ENCODE measurements at regions not wholly inside any gene's neighbourhood (a gene's known extent, or its start where the extent isn't known, plus 50 kb on each side); places are given as distances from the start of the nearest gene placed in this dataset.

DNA sequence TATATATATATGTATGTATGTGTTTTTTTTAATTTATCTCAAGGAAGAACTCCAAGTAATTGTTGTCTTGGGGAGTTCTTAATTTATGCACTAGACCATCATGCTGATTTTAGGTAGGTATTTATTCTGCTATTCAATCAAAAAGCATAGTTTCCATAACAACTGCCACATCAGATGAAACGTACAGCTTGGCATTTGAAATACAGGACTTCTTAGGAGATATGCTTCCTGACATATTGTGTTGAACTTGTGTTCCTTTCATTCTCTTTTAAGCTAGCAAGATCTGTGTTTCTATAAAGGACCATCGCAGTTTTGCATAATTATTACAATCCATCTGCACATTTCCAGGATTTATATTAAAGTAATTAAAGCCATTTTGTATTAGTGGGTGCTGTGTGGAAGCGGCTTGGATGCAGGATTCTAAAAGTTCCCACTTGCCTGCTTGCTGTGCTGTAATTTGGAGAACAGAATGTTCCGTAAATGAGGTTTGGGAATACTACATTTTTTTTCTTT lies 343.5 kb upstream of the FANCL start:
- no peak overlapping the region for H3K27ac Mint-ChIP-seq
- no peaks in the 10 kb centered on the region for H3K9me3 Mint-ChIP-seq
- no peak for TF ChIP-seq CTCF (IDR thresholded peaks at IDR 0.05)
- CTCF ChIA-PET, result no interaction called here
- H3K36me3 Mint-ChIP-seq (ENCODE audit: low read depth), result no peaks in the 10 kb centered on the region
- no peaks in the 10 kb centered on the region for H3K9me3 ChIP-seq (ENCODE audit: control insufficient read depth in 1 of 2, insufficient read depth in 1 of 2, low read length in 2 of 2)
- H3K4me3 Mint-ChIP-seq, result no peak overlapping the region
- H3K27me3 Mint-ChIP-seq, result no peaks in the 10 kb centered on the region
- H3K4me3 ChIP-seq (ENCODE audit: low read length), result no peak overlapping the region
- H3K4me1 Mint-ChIP-seq (ENCODE audit: low read depth), result no peaks in the 10 kb centered on the region
- DNase-seq (no peak), ATAC-seq (ENCODE audit: poor library complexity) (no peak)
- H3K4me1 ChIP-seq (ENCODE audit: insufficient read depth, low read length), result no peaks in the 10 kb centered on the region
- POLR2A ChIA-PET, result no interaction called here
- H3K27ac ChIP-seq (ENCODE audit: low read depth in 1 of 2, low read length in 2 of 2), result no peak overlapping the region
- intact Hi-C loops (cut with DNase I, micrococcal nuclease), result no loop called here
- no peaks in the 10 kb centered on the region for H3K27me3 ChIP-seq (ENCODE audit: control insufficient read depth in 1 of 2, insufficient read depth in 2 of 2, low read length in 2 of 2)
- H3K36me3 ChIP-seq (ENCODE audit: insufficient read depth, low read length), result no peaks in the 10 kb centered on the region

DNA sequence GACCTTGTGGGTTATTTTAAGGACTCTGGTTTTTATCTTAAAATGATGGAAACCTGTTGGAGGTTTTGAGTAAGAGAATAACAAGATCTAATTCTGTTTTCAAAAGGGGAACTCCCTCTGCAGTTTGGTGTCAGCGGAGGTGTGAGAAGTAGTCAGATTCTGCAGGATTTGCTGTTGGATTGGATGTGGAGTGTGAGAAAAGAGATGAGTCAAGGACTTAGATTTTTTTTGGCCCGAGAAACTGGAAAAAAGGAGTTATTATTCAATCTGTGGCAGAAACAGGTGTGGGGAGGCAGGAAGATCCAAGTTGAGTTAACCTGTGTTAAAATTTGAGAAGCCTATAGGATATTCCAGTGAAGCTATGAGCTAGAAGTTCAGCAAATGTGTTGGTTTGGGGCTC lies 337.2 kb upstream of the FANCL start:
- ChIA-PET CTCF (no interaction called here), POLR2A (no interaction called here)
- Histone ChIP-seq H3K9me3 (ENCODE audit: control insufficient read depth in 1 of 2, insufficient read depth in 1 of 2, low read length in 2 of 2) (no peaks in the 10 kb centered on the region), H3K36me3 (ENCODE audit: insufficient read depth, low read length) (no peaks in the 10 kb centered on the region), H3K4me3 (ENCODE audit: low read length) (no peak overlapping the region), H3K27ac (ENCODE audit: low read depth in 1 of 2, low read length in 2 of 2) (no peak overlapping the region), H3K27me3 (ENCODE audit: control insufficient read depth in 1 of 2, insufficient read depth in 2 of 2, low read length in 2 of 2) (no peaks in the 10 kb centered on the region), H3K4me1 (ENCODE audit: insufficient read depth, low read length) (no peaks in the 10 kb centered on the region)
- no peak for DNase-seq
- TF ChIP-seq CTCF (IDR thresholded peaks at IDR 0.05), result no peak
- no peak overlapping the region for H3K27ac Mint-ChIP-seq
- peaks cover 6% of the 10 kb centered on the region for H3K27me3 Mint-ChIP-seq
- H3K9me3 Mint-ChIP-seq, result no peaks in the 10 kb centered on the region
- H3K4me1 Mint-ChIP-seq (ENCODE audit: low read depth), result no peaks in the 10 kb centered on the region
- H3K36me3 Mint-ChIP-seq (ENCODE audit: low read depth), result no peaks in the 10 kb centered on the region
- intact Hi-C loops (cut with DNase I, micrococcal nuclease), result no loop called here
- no peak for ATAC-seq (ENCODE audit: poor library complexity)
- no peak overlapping the region for H3K4me3 Mint-ChIP-seq

GRCh38 chr2:58574873-58575272 lies 333.7 kb upstream of the FANCL start:
- Mint-ChIP-seq H3K9me3 (no peaks in the 10 kb centered on the region), H3K4me1 (ENCODE audit: low read depth) (no peaks in the 10 kb centered on the region), H3K4me3 (no peak overlapping the region), H3K36me3 (ENCODE audit: low read depth) (no peaks in the 10 kb centered on the region), H3K27ac (no peak overlapping the region), H3K27me3 (peaks cover 6% of the 10 kb centered on the region)
- Histone ChIP-seq H3K4me3 (ENCODE audit: low read length) (no peak overlapping the region), H3K4me1 (ENCODE audit: insufficient read depth, low read length) (peaks cover 3% of the 10 kb centered on the region), H3K9me3 (ENCODE audit: control insufficient read depth in 1 of 2, insufficient read depth in 1 of 2, low read length in 2 of 2) (no peaks in the 10 kb centered on the region), H3K27ac (ENCODE audit: low read depth in 1 of 2, low read length in 2 of 2) (no peak overlapping the region), H3K36me3 (ENCODE audit: insufficient read depth, low read length) (no peaks in the 10 kb centered on the region), H3K27me3 (ENCODE audit: control insufficient read depth in 1 of 2, insufficient read depth in 2 of 2, low read length in 2 of 2) (no peaks in the 10 kb centered on the region)
- ChIA-PET CTCF (no interaction called here), POLR2A (no interaction called here)
- ATAC-seq (ENCODE audit: poor library complexity) (no peak), DNase-seq (no peak)
- intact Hi-C loops (cut with DNase I, micrococcal nuclease), result no loop called here
- no peak for TF ChIP-seq CTCF (IDR thresholded peaks at IDR 0.05)

Measured in CD4-positive, alpha-beta T cell (primary cell).